ENCODE measurements at regions not wholly inside any gene's neighbourhood (a gene's known extent, or its start where the extent isn't known, plus 50 kb on each side); places are given as distances from the start of the nearest gene placed in this dataset.

DNA sequence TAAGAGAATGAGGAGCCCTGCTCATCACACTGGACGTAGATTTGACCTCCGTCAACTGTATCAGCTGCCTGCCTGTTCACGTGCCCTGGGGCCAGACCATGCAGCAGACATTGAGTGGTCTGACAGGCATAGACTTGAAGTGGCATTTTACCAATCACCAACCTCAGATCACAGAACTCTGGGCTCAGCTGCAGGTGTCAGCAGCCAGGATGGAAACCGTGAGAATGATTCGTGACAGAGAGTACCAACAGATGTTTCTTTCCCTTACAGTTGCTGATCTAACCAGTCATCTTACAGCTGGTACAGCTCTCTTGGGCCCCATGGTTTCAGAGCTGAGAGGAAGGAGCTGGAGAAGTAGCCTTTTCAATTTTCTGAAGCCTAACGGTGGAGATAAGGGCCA lies 148.9 kb downstream of the EN1 start:
- DNase-seq (ENCODE audit: low spot score) = no peak

DNA sequence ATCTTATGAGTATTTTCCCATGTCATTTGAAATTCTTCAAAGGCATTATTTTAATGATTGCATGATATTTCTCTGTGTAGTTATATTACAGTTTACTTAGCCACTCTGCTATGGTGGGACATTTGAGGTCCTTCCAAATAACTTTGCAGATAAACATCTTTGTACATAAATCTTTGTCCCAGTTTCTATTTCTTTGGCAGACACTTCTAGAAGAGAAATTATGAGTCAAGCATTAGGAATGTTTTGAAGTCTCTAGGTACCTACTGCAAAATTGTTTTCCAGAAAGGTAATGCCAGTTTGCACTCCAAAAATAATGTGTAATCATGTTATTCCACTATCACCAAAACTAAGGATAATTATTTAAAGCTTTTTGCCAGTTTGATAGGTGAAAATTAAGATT lies 149.7 kb downstream of the EN1 start:
- peak; percentile 34 for DNase-seq (ENCODE audit: low spot score)

GRCh38 chr2:118696786-118697465 lies 150.5 kb downstream of the EN1 start:
- peak; percentile 84 for DNase-seq (ENCODE audit: low spot score)

GRCh38 chr2:118693287-118693822 lies 154.1 kb downstream of the EN1 start:
- DNase-seq (ENCODE audit: low spot score) = no peak

GRCh38 chr2:118689874-118690273 lies 157.6 kb downstream of the EN1 start:
- DNase-seq (ENCODE audit: low spot score) = no peak

DNA sequence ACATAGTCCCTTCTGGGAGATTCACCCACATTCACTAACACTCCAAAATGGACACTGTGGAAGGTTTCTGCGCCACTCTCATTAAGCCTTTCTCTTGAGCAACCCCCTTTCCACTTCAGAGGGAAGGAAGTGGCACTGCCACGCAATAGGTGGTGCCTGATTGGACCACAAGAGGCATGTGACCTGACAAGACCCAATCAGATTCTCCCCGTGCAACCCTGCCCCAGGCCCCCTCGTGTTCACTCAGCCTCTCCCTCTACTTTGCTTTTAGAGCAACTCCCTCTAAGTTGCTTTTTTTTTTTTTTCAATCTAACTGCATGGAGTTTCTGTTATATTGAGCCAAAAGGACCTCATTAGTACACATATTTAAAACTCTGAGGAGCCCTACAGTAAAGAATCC lies 158.0 kb downstream of the EN1 start:
- DNase-seq (ENCODE audit: low spot score) = no peak

DNA sequence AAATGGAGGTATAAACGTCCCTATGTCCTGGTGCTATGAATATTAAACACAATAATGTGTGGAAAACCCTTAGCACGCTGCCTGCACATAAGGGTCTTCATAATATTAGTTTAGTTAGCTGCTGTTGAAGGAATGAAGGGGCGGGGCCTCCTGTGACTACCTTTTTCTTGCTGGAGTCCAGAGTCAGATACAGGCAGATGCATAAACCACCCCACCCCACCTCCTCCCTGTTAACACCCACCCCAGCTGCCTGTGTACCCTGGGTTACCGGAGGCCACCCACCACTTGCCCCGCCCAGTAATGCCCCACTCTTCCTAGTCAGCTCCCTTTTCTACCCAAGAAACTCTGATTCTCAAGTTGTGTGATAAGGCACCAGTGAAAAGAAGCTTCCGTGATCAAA lies 158.4 kb downstream of the EN1 start:
- no peak for DNase-seq (ENCODE audit: low spot score)

- DNase-seq (ENCODE audit: low spot score) = no peak
Measured at GRCh38 chr2:118687698-118688097, 159.8 kb downstream of the EN1 start.

DNA sequence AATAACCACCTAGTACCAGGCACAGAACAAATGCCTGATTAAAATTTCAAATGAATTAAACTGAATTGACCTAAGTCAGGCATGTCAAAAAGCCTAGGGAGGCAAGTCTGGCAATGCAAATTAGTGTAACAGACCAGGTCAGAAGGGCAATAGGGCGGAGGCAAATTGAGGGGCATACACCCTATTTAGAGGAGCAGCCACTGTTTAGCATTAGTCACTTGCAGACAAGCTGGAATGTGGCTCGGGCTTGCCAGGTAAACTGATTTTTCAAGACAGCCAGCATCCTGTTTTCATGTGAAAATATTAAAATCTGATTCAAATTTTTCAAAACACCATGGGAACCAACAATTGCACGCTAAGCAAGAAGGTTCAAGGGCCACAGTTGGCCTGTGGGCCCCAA lies 160.3 kb downstream of the EN1 start:
- no peak for DNase-seq (ENCODE audit: low spot score)

DNA sequence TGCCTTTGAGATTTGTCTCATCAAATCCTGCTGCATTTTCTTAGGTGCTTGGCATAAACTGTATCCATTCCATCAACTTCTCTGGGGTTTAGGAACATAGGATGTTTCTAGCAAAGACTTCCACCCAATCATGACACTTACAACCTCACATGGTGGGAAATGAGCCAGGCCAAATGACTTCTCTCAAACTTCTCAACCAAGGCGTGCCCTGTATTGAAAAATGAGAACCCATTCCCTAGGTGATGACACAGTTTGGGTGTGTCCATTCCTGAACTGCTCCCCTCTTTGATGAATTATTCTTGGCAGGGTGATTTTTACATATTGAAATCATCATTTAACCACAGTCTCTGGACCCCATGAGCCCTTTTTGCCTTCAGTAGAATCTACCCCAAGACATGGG lies 161.1 kb downstream of the EN1 start:
- DNase-seq (ENCODE audit: low spot score) = no peak

DNA sequence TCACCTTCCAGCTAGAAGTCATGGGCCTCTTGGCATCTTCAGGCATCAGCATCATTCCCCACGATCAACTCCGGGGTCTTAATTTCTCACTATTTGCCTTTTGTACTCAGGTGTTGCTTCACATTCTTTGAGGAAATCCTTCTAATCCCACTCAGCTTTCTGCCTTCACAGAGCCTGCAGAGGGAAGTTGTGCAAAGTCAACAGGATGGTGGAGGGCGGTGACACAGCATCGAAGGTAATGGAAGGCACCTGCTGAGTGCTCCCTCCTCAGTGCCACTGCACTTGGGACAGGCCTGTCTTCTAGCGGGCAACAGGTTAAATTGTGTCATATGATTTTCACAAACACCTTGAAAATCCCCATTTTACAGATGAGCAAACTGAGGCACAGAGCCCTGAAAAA lies 164.0 kb downstream of the EN1 start:
- DNase-seq (ENCODE audit: low spot score) = no peak

GRCh38 chr2:118678985-118679384 lies 168.5 kb downstream of the EN1 start:
- peak; percentile 34 for DNase-seq (ENCODE audit: low spot score)

DNA sequence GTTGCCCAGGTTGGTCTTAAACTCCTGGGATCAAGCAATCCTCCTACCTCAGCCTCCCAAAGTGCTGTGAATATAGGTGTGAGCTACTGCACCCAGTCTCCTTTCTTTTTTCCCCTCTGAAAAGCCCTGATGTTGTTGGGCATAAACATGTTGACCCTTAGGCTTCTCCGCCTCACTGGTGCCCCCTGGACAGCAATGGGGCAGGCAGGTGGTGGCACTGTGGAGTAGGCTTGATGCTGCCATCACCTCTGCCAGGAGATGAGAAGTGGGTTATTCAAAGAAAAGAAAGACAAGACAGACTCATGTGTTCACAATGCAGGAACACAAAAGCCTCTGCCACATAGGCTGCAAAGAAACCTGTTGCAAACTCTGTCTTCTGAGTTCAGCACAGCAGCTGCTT lies 169.9 kb downstream of the EN1 start:
- no peak for DNase-seq (ENCODE audit: low spot score)

GRCh38 chr2:118675531-118675930 lies 171.9 kb downstream of the EN1 start:
- no peak for DNase-seq (ENCODE audit: low spot score)

DNA sequence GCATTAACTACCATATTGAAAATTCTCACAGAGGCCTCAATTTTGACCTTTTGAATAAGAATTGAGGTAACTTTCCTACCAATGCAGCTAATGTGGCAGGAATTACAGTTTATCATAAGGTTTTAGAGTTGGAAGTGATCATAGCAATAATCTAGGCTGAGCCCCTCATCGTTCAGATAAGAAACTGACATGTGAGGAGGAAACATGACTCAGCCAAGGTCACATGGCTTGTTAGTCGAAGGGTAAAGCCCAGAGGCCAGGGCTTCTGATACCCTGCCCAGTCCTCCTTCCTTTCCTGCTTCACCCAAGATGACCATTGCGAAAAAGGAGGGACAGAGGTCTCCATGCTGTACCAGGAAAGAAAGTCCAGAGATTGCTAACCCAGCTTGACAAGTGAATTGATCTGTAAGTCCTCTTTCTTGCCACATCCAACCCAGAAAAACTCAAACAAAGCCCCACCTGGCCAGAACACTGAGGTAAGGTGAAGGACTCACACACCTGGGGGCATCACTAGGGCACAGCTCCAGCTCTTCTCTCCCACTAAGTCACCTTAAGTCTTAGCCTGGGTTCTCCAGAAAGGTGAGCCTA lies 174.8 kb downstream of the EN1 start:
- no peak for DNase-seq (ENCODE audit: low spot score)

DNA sequence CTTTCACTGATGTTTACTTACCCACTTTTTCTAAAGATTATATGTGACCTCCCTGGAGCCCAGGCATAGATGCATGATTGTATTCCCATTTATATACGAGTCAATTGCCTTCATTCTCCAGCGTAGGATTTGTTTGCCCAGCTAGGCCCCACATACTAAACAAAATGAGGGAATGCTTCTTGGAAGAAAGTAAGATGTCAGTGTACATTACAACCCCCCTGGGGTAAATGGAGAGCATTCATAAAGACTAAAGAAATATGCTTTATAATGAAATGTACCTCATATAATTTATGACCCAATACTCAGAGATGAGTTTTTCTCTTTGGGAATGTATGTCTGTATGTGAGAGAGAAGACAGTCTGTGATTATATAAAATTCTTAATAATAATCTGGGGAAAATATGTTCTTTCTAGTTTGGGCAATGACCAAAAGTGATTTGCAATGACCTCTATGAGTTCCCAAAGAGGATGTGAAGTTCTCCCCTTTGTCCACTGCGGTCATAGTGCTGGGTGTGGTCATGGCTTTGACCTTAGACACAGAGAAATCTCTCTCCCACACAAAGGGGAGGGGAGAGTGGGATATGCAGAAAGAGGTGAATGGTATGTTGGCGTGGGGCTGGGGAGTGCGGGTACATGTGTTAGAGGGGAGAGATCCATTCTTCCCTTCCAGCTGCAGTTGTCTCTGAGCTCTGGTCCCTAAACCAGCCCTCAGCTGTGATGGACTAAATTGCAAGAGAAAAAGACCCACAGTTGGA lies 175.6 kb downstream of the EN1 start:
- DNase-seq (ENCODE audit: low spot score) = no peak

- DNase-seq (ENCODE audit: low spot score) = no peak
Measured at GRCh38 chr2:118670838-118671237, 176.6 kb downstream of the EN1 start.

DNA sequence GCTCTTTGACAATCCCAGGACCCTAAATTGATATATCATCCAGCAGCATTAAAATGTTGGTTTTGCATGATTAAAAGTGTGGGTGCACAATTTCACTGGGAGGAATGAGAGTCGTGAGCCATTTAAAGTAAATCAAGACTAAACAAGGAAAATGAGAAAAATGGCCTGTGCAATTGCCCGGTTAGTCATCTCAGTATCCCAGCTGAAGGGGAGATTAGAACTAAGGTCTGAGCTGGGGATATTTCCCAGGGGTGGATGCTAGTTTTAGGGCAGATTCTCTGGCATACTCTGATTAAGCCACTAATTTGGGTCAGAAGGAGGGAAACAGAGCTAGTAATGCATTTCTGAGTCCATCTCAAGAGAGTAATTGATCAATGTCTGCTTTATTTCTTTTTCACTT lies 177.2 kb downstream of the EN1 start:
- no peak for DNase-seq (ENCODE audit: low spot score)

- DNase-seq (ENCODE audit: low spot score) = no peak
Measured at GRCh38 chr2:118669654-118670053, 177.8 kb downstream of the EN1 start.

GRCh38 chr2:118668431-118669424 lies 178.7 kb downstream of the EN1 start:
- peak; percentile 90 for DNase-seq (ENCODE audit: low spot score)

DNA sequence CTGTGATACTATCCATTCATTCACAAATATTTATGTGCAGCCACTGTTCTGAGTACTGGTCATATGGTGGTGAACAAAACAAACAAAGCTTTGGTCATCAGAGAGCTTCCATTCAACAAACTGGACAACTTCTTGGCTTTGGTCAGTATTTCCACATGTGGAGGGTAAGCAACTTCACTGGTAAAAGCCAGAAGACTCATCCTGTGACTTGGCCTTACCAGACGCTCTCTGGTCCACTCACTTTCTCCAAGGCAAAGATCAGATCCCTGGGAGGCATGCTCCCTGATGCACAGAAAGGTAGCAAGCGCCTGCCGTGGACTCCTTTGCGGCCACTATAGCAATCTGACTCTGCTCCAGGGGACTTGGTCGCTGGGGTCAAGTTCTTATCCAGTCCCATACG lies 179.5 kb downstream of the EN1 start:
- peak; percentile 24 for DNase-seq (ENCODE audit: low spot score)

DNA sequence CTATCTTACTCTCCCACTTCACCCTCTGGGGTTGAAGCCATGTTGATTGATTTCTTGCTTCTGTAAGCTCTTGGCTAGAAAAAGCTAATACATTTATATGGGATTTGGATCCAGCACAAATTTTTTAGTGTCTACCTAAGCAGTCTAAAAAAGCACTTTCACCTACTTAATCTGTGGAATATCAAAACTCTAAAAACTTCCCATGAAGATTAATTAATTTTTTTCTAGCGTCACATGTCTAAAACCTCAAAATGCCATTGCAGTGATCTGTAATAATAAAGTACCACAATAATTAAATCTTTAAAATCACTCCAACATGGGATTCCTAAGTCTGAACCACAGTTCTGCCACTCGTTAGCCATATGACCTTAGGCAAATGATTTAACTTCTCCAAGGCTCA lies 180.1 kb downstream of the EN1 start:
- DNase-seq (ENCODE audit: low spot score) = no peak

Measured in H4 (cell line).